GM18907 (cell line): ENCODE measurements at regions not wholly inside any gene's neighbourhood (a gene's known extent, or its start where the extent isn't known, plus 50 kb on each side); places are given as distances from the start of the nearest gene placed in this dataset.
A peak's percentile ranks its signal among the peaks of the same experiment; 100 is the strongest.
"Not testable (repeated sequence)": the region's sequence is repeated elsewhere in the genome, so short reads cannot be mapped to it uniquely, and the experiment has no call there.

Experiments
- ATAC-seq: cut with Tn5 transposase; IDR thresholded peaks from one replicate; pipeline ENCODE4 v1.9.1; 2021; ENCODE audit warnings: mild to moderate bottlenecking, moderate library complexity; ENCODE audit not compliant: unreplicated experiment

GRCh38 chr16:46388354-46388753, 232.8 kb downstream of the SHCBP1 start:
- not testable (repeated sequence) for ATAC-seq

GRCh38 chr16:46387720-46388119, 233.5 kb downstream of the SHCBP1 start:
- peak; percentile 1 for ATAC-seq

- peak; percentile 11 for ATAC-seq
These were observed 234.2 kb downstream of the SHCBP1 start for GRCh38 chr16:46386805-46387620.

GRCh38 chr16:46386110-46386771, 234.9 kb downstream of the SHCBP1 start:
- not testable (repeated sequence) for ATAC-seq

GRCh38 chr16:46384285-46385061, 236.7 kb downstream of the SHCBP1 start:
- ATAC-seq, result not testable (repeated sequence)

GRCh38 chr16:46383581-46383980, 237.6 kb downstream of the SHCBP1 start:
- ATAC-seq, result not testable (repeated sequence)

- not testable (repeated sequence) for ATAC-seq
These were observed 238.2 kb downstream of the SHCBP1 start for GRCh38 chr16:46382791-46383541.

GRCh38 chr16:46382079-46382478, 239.1 kb downstream of the SHCBP1 start:
- not testable (repeated sequence) for ATAC-seq

- ATAC-seq, result not testable (repeated sequence)
These were observed 239.8 kb downstream of the SHCBP1 start for GRCh38 chr16:46381344-46381743.
